ENCODE measurements at regions not wholly inside any gene's neighbourhood (a gene's known extent, or its start where the extent isn't known, plus 50 kb on each side); places are given as distances from the start of the nearest gene placed in this dataset.

GRCh38 chr4:111849746-111850284 is 295.4 kb upstream of the FAM241A start:
- Histone ChIP-seq H3K4me3 (no peak overlapping the region), H3K27ac (no peak overlapping the region), H3K9me3 (no peaks in the 10 kb centered on the region), H3K36me3 (no peaks in the 10 kb centered on the region), H3K4me1 (no peaks in the 10 kb centered on the region), H3K27me3 (no peaks in the 10 kb centered on the region)
- intact Hi-C loops (cut with DNase I; ENCODE audit: low total_unique reads): no loop called here
- in situ Hi-C loops (cut with MboI; ENCODE audit: low sequenced_read_pairs in 4 of 4): loop anchor here in 1 of 4 donors (25.0 kb wide), 1 partner anchor 213 kb away; no protein-coding TSS in a partner anchor
- DNase-seq (no peak), ATAC-seq (no peak)
- no peak for TF ChIP-seq POLR2A (IDR thresholded peaks at IDR 0.05)
- no peak for TF ChIP-seq CTCF (IDR thresholded peaks at IDR 0.05 in 4 of 5, conservative IDR thresholded peaks at IDR 0.05 in 1 of 5)

GRCh38 chr4:111854494-111855087 is 290.7 kb upstream of the FAM241A start:
- no peak overlapping the region for H3K27ac ChIP-seq
- intact Hi-C loops (cut with DNase I; ENCODE audit: low total_unique reads) (no loop called here), in situ Hi-C loops (cut with MboI; ENCODE audit: low sequenced_read_pairs in 4 of 4) (loop anchor here in 1 of 4 donors (25.0 kb wide), 1 partner anchor 217 kb away; no protein-coding TSS in a partner anchor)
- no peak for ATAC-seq
- no peaks in the 10 kb centered on the region for H3K9me3 ChIP-seq
- TF ChIP-seq CTCF (IDR thresholded peaks at IDR 0.05 in 4 of 5, conservative IDR thresholded peaks at IDR 0.05 in 1 of 5) (peak in 3 of 5 experiments; percentile 15 to 53 (median 28)), POLR2A (IDR thresholded peaks at IDR 0.05) (no peak)
- H3K27me3 ChIP-seq: no peaks in the 10 kb centered on the region
- no peak for DNase-seq
- no peak overlapping the region for H3K4me3 ChIP-seq
- no peaks in the 10 kb centered on the region for H3K4me1 ChIP-seq
- H3K36me3 ChIP-seq: no peaks in the 10 kb centered on the region

- no peaks in the 10 kb centered on the region for H3K27me3 ChIP-seq
- no peak for ATAC-seq
- H3K9me3 ChIP-seq: no peaks in the 10 kb centered on the region
- intact Hi-C loops (cut with DNase I; ENCODE audit: low total_unique reads) (no loop called here), in situ Hi-C loops (cut with MboI; ENCODE audit: low sequenced_read_pairs in 4 of 4) (loop anchor here in 1 of 4 donors (25.0 kb wide), 1 partner anchor 218 kb away; no protein-coding TSS in a partner anchor)
- H3K4me1 ChIP-seq: no peaks in the 10 kb centered on the region
- no peak overlapping the region for H3K27ac ChIP-seq
- TF ChIP-seq POLR2A (IDR thresholded peaks at IDR 0.05) (no peak), CTCF (IDR thresholded peaks at IDR 0.05 in 4 of 5, conservative IDR thresholded peaks at IDR 0.05 in 1 of 5) (no peak)
- H3K36me3 ChIP-seq: no peaks in the 10 kb centered on the region
- H3K4me3 ChIP-seq: no peak overlapping the region
- no peak for DNase-seq
Measured at GRCh38 chr4:111855308-111855707, 289.9 kb upstream of the FAM241A start.

GRCh38 chr4:111864066-111864465 is 281.2 kb upstream of the FAM241A start:
- no peak overlapping the region for H3K27ac ChIP-seq
- in situ Hi-C loops (cut with MboI; ENCODE audit: low sequenced_read_pairs in 4 of 4): loop anchor here in 1 of 4 donors (25.0 kb wide), 1 partner anchor 227 kb away; no protein-coding TSS in a partner anchor
- intact Hi-C loops (cut with DNase I; ENCODE audit: low total_unique reads): no loop called here
- H3K27me3 ChIP-seq: no peaks in the 10 kb centered on the region
- no peaks in the 10 kb centered on the region for H3K4me1 ChIP-seq
- no peak for TF ChIP-seq CTCF (IDR thresholded peaks at IDR 0.05 in 4 of 5, conservative IDR thresholded peaks at IDR 0.05 in 1 of 5)
- TF ChIP-seq POLR2A (IDR thresholded peaks at IDR 0.05): no peak
- H3K36me3 ChIP-seq: no peaks in the 10 kb centered on the region
- DNase-seq (no peak), ATAC-seq (no peak)
- H3K4me3 ChIP-seq: no peak overlapping the region
- H3K9me3 ChIP-seq: no peaks in the 10 kb centered on the region
